Activated T-cell treated with anti-CD3 and anti-CD28 coated beads for 48 hours (primary cell): ENCODE measurements at regions not wholly inside any gene's neighbourhood (a gene's known extent, or its start where the extent isn't known, plus 50 kb on each side); places are given as distances from the start of the nearest gene placed in this dataset.
"Not testable (repeated sequence)": the region's sequence is repeated elsewhere in the genome, so short reads cannot be mapped to it uniquely, and the experiment has no call there.

Source experiments
- DNase-seq: peaks from one replicate; pipeline ENCODE4 v3.0.0-alpha.2; 2020; ENCODE audit warnings: low read depth

DNA sequence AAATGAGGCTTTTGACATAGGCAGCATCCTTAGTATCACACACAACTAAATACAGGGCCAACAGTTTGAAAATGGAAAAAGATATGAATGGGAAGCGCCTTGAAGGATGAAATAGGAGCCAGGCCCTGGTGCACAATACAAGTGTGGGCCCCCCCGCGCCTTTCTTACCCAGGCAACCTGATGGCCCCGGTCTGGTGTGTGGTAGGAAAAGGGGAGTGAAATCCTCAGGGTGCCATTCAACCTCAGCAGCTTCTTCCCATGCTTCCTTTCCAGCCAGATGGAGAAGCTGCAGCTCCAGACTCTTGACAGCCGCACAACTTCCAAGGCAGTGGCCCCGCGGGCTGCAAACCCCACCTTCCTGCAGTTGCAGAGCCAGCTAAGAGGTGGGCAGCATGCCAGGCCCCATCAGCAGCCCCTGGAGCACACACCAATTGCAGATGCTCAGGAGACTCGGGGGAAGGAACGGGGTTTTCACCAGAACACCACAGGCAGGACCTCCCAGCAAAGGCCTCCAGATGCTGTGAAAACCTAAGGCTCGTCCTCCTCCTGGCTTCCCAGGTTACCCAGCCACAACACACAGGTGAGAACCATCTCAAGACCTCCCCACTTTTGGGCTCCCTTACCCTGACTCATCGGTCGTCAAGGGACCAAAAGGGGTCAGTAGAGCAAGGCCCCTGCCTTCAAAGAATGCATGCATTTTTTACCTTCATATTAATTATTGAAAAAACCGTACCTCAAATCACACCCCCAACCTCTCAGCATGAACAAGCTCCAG lies 101.6 kb downstream of the CPN2 start:
- DNase-seq: no peak

GRCh38 chr3:194250098-194251002 lies 100.8 kb downstream of the CPN2 start:
- no peak for DNase-seq

DNA sequence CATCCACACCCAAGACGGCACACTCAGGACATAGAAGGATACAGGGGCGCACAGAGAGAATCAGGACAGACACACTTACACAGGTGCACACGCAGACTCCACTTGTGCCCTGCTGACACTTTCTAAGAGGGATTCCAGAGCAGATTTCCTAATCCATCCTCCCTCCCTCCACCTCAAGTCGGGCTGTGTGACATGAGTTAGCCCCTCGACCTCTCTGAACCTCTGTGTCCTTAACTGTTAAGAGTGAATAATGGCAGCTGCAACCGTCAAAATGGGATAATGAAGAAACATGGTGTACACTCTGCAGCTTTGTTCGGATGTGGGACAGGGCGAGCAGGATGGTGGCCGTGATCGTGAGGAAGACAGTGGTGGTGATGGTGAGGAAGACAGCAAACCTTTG lies 100.1 kb downstream of the CPN2 start:
- no peak for DNase-seq

- DNase-seq: no peak
These were observed 99.7 kb downstream of the CPN2 start for GRCh38 chr3:194251461-194251860.

GRCh38 chr3:194251891-194252560 lies 99.1 kb downstream of the CPN2 start:
- no peak for DNase-seq

DNA sequence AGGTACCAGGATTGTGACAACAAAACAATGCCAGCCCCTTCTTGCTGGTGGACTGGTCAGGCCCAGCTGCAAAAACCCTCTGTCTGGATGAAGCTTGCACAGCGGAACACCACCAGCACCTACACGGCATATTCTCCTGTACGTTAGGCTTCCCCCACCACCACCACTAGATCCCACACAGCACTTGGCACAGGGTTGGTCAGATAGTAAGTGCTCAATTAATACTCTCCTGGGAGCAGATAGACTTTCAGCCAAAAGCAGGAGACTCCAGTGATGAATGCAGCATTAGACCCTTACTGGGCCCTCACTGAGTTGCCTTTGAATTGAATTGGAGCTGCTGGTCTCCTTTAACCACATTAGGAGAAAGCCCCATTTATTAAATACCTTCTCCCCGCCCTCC lies 97.9 kb downstream of the CPN2 start:
- no peak for DNase-seq

DNA sequence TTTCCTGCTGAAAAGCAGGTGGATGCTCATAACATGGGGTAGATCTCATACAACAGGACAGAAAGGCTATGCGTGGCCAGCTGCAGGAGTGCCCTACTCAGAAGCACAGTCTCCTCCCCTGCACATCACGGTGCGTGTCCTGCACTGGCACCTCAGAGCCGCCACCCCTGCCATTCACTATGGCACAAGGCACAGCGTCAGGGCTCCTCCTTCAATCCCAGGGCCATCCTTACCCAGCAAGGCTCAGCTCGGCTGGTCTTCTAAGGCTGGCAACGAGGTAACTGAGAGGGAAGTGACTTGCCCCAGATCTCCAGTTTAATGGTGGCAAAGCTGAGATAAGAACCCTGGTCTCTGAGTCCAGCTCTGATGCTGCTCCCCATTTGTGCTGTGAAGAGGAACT lies 97.1 kb downstream of the CPN2 start:
- no peak for DNase-seq

DNA sequence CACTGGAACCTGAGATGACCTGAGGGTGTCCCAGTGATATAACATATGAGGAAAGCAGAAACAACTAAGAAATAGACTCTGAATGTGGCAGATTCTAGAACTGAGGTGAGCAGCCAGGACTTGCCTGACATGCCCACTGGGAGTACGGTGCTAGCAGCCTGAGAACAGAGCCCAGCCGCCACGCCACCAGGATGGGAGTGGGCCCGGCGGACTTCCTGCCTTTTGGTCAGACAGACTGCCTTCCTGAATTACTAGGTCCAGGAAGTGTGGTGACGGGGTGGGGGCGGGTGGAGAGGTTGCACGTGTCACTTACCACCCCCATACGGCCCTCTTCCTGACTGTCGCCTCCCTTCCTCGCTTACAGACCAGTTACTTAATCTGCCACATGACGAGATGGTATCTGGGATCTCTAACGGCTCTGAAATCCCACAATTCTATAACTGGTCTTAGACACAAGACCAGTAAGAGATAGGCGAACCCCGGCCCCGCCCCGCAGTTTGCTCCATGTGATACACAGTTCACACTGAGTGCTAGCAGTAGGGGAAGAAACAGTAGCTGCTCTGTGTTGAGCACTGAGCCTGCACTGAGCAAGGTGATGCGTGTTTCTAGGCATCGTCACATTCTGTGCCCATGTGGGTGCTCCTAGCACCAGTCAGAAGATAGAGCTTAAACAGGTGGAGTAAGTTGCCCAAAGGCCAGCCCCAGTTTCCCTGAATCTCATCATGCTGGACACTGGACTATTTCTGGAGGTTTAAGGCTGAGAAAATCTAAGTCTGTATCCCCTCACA lies 95.7 kb downstream of the CPN2 start:
- DNase-seq: peak; percentile 24

DNA sequence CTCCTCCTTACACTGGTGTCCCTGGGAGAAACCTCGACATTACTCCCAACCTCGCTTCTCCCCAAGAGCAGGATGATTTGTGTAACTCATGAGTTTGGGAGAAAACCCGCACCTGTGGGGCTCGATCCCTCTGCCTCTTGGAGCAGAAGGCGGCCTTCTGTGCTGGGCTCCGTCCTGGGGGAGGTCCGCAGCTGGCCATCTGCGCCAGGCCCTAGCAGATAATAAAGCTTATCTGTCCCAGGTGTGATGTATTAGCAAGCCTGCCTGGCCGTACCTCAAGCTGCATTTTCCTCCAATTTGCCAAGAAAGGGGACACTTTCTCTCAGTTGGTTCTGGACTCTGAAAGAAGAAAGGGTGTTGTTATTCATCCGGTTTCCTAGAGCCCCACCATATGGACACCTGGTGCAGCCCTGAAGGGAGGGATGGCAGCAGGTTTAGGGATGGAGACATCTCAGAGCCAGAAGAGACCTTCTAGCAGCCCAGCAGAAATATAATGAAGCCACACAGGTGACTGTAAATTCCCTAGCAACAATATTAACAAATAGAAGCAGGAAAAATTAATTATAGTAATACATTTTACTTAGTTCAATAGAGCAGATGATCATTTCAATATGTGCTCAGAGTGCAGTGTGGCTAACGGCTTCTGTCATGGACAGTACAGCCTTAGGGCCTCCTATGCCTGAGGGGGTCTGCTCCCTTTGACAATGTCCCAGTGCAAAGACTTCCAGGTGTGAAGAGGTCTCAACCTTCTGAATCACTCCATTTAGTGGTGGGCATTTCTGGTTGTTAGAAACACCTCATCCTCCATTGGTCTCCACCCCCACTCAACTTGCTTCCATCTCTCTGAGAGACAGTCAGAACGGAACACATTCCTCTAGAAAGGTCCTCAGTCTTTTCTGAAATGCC lies 94.8 kb downstream of the CPN2 start:
- no peak for DNase-seq

DNA sequence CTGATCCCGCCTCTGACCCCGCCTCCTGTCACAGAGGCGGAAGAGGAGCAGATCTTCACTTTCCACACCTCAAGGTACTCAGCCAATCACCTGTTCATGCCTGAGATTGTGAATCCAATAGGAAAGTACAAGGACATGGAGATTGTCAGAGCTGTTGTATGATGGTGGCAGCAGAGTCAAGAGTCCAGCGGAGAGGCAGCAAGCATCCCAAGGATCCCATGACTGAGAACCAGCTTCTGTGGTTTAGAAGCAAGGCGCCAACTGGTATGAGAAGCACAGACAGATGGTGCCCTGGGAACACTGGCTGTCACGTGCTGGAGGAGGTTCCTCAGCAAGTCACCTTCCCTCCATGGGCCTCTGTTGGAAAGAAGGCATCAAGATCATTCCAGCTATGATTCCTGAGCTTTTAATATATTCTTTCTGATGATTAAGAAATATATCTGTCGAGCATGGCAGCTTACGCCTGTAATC lies 93.9 kb downstream of the CPN2 start:
- DNase-seq: no peak

GRCh38 chr3:194257916-194258668 lies 93.0 kb downstream of the CPN2 start:
- no peak for DNase-seq

- no peak for DNase-seq
These were observed 91.0 kb downstream of the CPN2 start for GRCh38 chr3:194259982-194260766.

- DNase-seq: no peak
These were observed 89.5 kb downstream of the CPN2 start for GRCh38 chr3:194261581-194262063.

GRCh38 chr3:194262176-194262924 lies 88.8 kb downstream of the CPN2 start:
- DNase-seq: no peak

GRCh38 chr3:194262925-194263305 lies 88.2 kb downstream of the CPN2 start:
- DNase-seq: no peak

DNA sequence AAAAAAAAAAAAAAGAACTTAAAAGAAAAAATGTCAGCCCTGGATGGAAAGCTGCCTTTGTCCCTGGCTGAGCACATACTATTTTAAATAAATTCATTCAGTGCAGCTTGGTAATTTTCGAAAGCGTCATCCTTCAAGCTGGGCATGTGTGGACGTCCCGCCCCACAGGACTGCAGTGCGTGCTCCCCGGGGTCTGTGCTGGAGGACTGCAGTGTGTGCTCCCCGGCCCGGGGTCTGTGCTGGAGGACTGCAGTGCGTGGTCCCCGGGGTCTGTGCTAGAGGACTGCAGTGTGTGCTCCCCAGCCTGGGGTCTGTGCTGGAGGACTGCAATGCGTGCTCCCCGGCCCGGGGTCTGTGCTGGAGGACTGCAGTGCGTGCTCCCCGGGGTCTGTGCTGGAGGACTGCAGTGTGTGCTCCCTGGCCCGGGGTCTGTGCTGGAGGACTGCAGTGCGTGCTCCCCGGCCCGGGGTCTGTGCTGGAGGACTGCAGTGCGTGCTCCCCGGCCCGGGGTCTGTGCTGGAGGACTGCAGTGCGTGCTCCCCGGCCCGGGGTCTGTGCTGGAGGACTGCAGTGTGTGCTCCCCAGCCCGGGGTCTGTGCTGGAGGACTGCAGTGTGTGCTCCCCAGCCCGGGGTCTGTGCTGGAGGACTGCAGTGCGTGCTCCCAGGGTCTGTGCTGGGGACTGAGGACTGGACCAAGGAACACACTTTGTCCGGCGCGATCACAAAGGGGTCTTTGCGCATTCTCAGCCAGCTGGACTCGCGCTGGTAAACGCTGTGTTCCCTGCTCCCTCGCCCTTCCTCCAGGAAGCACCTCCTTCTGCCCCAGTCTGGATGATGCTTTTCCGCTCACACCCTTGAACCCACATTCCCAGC lies 86.3 kb downstream of the CPN2 start:
- DNase-seq: not testable (repeated sequence)

GRCh38 chr3:194265505-194265892 lies 85.6 kb downstream of the CPN2 start:
- no peak for DNase-seq
